AG09309 (cell line): ENCODE measurements at regions not wholly inside any gene's neighbourhood (a gene's known extent, or its start where the extent isn't known, plus 50 kb on each side); places are given as distances from the start of the nearest gene placed in this dataset.

Experiments
- DNase-seq: peaks from one replicate; pipeline ENCODE4 v3.0.0-alpha.2; 2010; ENCODE audit warnings: low read depth
- H3K4me3 ChIP-seq: 2 replicates; pipeline ENCODE4 v1.5.1; 2011; ENCODE audit warnings: mild to moderate bottlenecking, low read depth, low read length, moderate library complexity; ENCODE audit not compliant: control insufficient read depth
- TF ChIP-seq, protein P1 (sequence below): IDR thresholded peaks from 2 replicates; pipeline ENCODE4 v1.5.1; 2011; ENCODE audit warnings: mild to moderate bottlenecking, low read depth, low read length, inconsistent platforms; ENCODE audit not compliant: insufficient read depth, control insufficient read depth; ENCODE audit errors: missing control alignments

DNA sequence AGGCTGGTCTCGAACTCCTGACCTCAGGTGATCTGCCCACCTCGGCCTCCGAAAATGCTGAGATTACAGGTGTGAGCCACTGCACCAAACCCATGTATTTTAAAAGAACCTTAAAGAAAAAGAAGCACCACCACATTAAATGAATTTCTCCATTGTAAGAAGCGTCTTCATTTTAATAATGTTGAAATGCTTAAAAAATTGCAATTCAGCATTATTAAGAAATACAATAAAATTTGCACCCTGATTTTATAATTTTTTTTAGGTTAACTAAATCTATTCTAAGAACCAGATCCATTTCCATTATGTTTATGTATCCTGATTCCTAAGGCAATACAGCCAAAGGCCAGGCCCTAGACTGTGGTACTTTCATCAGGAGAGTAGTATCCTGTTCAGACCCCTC, 167.2 kb downstream of the BTC start:
- TF ChIP-seq, protein P1, sequence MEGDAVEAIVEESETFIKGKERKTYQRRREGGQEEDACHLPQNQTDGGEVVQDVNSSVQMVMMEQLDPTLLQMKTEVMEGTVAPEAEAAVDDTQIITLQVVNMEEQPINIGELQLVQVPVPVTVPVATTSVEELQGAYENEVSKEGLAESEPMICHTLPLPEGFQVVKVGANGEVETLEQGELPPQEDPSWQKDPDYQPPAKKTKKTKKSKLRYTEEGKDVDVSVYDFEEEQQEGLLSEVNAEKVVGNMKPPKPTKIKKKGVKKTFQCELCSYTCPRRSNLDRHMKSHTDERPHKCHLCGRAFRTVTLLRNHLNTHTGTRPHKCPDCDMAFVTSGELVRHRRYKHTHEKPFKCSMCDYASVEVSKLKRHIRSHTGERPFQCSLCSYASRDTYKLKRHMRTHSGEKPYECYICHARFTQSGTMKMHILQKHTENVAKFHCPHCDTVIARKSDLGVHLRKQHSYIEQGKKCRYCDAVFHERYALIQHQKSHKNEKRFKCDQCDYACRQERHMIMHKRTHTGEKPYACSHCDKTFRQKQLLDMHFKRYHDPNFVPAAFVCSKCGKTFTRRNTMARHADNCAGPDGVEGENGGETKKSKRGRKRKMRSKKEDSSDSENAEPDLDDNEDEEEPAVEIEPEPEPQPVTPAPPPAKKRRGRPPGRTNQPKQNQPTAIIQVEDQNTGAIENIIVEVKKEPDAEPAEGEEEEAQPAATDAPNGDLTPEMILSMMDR, result no peak
- DNase-seq, result no peak
- H3K4me3 ChIP-seq, result no peak overlapping the region

DNA sequence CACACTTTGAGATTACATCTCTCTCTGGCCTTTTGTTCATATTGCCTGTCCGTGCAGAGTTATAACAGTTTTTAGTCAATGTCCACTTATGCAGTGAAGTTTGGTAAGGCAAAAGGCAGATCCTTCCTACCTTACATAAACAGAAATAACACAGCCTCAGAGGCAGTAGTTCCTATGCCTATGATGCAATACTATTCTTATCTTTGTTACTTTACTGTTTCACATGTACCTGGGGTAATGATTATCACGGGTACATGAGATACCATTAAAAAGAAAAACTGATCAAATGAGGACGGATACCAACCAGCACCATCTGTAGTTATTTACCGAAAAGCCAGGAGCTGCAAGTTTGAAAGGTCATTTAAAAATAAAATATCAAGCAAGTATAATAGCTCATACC, 166.8 kb downstream of the BTC start:
- TF ChIP-seq, protein P1, result no peak

DNA sequence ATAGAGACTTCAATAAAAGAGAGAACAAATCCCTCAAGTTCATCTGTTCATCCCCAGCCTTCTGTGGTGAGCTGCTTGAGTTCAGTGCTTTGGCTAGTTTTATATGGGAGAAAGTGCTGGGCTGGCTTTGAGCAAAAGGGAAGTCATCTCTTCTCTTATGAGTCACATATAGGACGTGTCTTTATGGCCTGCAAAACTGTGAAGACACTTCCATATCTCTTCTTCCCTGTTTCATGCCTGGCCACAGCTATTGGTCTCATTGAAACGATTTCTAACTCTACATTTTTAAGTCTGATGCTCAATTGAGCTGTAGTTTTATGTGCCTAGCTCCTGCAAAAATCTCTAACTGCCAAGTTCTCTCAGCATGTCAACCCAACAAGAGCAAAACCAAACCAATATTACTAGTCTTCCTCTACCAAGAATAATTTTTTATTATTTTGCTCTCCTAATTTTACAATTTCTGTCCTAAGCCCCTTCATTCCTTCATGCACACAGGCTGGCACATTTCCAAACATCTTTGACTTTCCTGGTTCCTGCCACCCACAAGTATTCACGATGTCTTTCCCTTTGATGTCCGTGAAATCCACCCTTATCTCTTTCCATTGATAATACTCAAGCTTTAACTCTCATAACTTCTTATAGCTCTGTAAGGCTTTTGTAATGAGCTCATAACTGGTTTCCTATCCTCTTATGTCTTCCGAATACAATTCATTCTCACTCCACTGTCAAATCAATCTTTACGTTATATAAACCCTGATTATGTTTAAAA, 165.3 kb downstream of the BTC start:
- no peak for DNase-seq
- no peak overlapping the region for H3K4me3 ChIP-seq
- TF ChIP-seq, protein P1, result no peak

More for the DNA sequence above, 166.8 kb downstream of the BTC start:
- H3K4me3 ChIP-seq, result no peak overlapping the region
- DNase-seq, result no peak

DNA sequence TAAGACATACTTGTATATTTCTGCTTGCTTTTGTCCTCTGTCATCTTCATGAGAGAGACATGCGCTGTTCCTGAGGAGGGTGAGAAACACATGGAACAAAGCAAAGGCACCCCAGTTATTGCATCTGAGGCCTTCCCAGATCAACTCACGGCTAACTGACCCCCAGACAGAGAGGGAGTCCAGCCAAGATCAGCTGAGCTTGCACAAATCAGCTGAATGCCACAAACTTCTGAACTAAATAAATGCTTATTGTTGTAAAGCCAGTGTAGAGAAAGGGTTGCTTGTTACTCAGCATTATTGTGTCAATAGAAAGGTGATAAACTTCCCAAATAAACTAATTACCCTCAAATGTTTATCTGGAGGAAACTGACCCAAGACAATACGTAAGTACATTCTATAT, 163.8 kb downstream of the BTC start:
- DNase-seq, result no peak
- TF ChIP-seq, protein P1, result no peak
- no peak overlapping the region for H3K4me3 ChIP-seq

DNA sequence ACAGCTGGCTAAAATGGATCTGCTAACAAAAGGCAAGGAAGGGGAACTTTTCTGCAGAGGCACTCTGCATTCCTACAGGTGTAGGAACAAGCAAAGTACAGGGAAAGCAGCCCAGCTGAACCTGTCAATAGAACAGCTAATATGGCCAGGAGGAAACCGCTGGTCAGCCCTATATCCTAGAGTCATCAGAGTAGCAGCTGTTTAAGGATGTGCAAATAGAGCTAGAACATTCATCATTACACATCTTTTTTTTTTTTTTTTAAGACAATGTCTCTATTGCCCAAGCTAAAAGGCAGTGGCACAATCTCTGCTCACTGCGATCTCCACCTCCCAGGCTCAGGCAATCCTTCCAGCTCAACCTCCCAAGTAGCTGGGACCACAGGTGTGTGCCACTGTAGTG, 163.0 kb downstream of the BTC start:
- no peak for DNase-seq
- H3K4me3 ChIP-seq, result no peak overlapping the region
- TF ChIP-seq, protein P1, result no peak

DNA sequence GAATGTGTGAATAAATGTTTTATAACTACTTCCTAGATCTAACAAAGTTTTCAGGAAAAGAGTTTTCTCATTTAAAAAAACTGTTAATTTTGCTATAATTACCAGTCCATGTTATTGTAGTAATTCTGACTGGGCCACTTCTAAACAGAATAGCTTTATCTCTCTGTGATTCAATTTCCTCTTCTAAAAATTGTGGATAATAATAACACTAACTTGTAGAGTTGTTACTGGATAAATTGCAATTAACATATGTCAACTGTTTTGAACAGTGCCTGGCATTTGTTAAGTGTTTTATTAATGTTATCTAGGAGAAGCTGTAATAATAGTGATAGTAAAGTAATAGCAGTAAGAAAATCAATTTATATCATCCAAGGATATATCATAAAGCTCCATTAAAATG, 162.3 kb downstream of the BTC start:
- DNase-seq, result no peak
- TF ChIP-seq, protein P1, result no peak

More for the DNA sequence above, 162.3 kb downstream of the BTC start:
- H3K4me3 ChIP-seq, result no peak overlapping the region
